HG02623 (cell line): ENCODE measurements at regions not wholly inside any gene's neighbourhood (a gene's known extent, or its start where the extent isn't known, plus 50 kb on each side); places are given as distances from the start of the nearest gene placed in this dataset.
"Not testable (repeated sequence)": the region's sequence is repeated elsewhere in the genome, so short reads cannot be mapped to it uniquely, and the experiment has no call there.

Experiments used
- ATAC-seq: cut with Tn5 transposase; IDR thresholded peaks from one replicate; pipeline ENCODE4 v1.9.1; 2021; ENCODE audit warnings: moderate library complexity; ENCODE audit not compliant: unreplicated experiment

DNA sequence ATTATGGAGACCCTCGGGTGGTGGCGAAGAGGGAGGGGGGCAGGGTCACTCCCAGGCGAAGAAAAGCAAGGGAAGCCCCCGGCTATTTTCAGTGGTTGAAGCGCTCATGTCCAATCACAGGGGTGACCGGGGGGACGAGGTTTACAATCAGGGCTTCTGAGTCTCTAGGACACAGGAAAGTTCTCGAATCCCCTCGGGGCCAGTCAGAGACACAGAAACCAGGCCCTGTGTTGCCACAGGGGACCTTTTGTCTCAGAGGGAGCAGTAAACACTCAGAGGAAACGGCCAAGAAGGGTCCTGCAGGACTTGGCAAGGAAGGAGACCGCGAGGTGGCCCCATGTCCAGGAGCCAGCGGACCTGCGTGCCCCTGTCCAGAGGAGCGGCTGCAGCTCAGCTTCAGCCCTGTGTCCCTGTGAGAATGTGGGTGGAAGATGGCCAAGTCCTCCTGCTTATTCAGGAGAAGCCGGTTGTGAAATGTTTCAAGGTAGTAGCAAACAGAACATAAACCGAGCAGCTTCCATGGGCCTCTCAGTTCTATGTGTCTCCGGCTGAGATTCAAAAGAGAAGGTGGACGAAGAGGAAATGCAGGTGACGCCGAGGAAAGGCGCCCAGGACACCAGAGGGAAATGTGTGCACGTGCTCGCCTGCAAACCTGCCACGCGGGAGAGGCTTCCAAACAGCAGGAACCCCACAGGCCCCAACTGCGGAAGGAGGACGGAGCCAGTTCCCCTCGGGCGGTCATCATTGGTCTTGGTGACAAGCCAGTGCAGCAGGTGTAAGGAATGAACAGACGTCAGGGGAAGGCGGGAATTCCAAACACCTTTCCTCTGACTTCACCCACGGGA lies 357.6 kb downstream of the BRD1 start:
- ATAC-seq, result no peak

DNA sequence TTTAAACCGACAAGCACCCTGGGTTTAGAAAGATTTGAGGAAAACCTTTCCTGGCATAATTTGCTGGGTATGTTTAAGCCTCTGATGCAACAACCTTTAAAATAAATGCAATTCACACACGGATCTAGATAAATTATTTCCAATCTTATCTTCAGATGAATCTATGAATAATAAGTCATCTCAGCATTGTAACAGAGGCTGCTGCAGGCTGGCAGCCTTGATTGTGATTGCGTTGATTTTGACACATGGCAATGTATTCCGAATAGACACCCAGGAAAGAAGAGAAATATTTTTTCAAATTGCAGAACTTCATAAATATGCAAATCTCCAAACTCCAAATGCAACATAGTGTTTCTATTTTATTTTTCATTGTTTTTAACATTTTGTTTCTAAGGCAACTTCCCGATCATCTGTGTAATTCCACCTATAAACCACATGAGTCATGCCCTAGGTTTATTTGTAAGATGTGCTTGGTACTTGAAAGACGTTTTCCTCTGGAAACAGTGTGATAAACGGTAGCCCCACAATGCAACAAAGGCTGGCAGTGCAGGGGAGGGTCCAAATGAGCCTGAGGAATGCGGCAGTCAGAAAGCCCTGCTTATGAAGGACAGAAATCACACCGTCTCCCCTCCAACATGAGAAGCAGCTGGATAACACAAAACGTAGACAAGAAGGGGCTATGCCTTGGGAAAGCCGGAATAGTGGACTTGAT lies 359.0 kb downstream of the BRD1 start:
- no peak for ATAC-seq

GRCh38 chr22:49466878-49467595 lies 360.6 kb downstream of the BRD1 start:
- ATAC-seq, result no peak

GRCh38 chr22:49464037-49464436 lies 363.6 kb downstream of the BRD1 start:
- ATAC-seq, result no peak

- no peak for ATAC-seq
Measured at GRCh38 chr22:49462795-49463194, 364.9 kb downstream of the BRD1 start.

DNA sequence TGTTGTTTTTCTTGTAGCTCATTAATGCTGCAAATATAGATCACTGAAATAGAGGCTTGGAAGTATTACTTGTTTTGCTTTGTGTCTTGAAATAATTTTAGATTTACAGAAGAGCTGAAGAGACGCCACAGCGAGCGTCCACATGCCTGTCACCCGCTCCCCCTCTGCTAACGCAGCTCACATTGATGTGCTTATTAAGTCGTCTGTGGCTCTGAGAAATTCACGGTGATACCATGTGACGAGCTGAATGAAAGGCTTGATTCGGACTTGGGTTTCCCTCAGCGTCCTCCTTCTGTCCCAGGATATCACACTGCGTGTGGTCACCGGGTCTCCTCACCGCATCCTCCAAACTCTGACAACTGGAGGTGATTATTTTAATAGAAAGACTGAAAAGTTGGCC lies 365.4 kb downstream of the BRD1 start:
- no peak for ATAC-seq

DNA sequence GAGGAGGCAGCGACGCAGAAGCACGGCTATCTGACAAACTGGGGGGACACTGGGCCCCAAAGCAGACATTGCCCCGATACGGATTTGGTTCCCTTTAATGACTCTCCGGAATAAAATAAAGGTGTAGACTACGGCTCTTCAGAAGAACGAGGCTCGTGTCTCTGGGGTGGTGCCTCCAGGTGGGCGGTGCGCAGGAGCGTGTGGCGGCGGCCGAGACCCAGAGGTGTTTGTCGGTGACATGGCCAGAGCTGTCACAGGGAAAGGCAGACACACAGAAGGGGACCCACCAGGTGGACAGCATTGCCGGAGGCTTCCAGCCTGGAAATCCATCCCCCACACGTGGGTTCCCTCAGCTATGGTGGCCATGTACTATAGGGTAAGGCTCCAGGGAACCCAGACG lies 366.0 kb downstream of the BRD1 start:
- ATAC-seq, result no peak

DNA sequence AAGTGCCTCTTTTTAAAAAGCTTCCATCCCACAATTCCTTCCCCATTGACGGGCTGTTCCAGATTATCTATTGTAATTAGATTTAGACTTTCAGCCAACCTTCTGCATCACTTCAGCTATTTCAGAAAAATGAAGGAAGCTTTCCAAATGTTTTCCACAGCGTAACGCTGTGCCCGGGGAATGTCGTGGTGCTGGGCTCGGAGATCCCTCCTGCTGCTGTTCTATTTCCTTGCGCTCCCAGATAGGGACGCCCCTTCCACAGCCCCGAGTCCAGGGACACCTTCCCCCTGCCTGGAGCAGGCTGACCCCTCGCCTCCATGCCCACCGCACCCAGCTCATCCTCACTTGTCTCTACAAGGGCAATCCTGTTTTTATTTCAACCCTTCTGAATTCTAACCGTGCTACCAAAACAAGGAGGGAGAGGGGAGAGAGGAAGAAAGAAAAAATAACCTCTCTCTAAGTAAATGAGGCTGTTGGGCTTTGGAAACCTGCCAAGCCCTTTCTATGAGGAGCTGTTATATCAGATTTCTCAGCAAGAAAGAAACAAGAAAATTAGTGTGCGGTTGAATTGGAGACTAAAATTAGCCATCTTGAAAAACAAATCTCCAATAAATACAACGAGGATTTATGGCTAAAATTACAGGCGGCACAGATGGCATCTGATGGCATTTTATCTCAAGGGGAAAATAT lies 366.9 kb downstream of the BRD1 start:
- no peak for ATAC-seq

DNA sequence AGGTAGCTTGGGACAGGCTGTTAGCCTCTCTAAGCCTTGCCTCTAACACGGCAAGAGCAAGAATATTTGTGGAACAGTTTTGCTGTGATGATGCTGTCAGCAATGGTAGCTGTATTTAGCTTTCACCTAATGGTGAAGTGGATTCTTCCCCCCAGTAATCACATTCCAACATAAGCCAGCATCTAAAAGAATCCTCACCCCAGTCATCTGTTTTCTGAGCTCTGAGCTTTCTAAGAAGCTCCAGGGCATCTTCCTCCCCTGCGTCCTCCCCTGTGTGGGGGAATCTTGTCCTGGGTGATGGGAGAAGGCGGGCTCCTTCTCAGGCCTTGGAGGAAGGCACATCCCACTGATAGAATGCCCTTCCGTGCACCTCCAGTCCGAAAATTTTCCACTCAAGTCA lies 367.6 kb downstream of the BRD1 start:
- ATAC-seq, result no peak

- no peak for ATAC-seq
Measured at GRCh38 chr22:49458708-49459099, 369.0 kb downstream of the BRD1 start.

DNA sequence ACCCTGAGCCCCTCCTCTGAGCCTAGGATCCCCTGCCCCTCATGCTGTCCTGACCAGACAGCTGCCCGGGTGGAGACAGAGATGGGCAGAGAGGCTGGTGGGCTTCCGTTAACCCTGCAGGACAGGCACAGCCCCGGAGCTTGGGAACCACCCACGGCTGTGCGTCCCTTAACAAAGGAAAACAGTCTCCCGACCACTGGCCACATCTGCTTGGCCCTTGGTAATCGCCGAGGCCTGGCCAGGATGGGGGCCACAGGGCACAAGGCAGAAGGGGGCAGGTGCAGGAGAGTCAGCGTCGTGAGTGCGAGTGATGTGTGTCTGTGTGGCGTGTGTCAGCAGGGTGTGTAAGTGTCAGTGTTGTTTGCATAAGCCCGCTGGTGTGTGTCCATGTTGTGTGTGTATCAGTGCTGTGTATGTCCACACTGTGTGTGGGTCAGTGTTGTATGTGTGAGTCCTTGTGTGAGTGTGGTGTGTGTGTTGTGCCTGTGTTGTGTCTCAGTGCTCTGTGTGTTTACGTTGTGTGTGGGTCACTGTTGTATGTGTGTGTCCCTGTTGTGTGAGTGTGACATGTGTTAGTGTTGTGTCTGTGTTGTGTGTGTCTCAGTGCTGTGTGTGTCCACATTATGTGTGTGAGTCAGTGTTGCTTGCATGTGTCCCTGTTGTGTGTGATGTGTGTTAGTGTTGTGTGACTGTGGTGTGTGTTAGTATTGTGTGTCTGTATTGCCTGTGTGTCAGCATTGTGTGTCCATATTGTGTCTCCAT lies 369.5 kb downstream of the BRD1 start:
- no peak for ATAC-seq

- no peak for ATAC-seq
Measured at GRCh38 chr22:49457146-49457545, 370.5 kb downstream of the BRD1 start.

GRCh38 chr22:49455595-49455994 lies 372.1 kb downstream of the BRD1 start:
- ATAC-seq, result no peak

DNA sequence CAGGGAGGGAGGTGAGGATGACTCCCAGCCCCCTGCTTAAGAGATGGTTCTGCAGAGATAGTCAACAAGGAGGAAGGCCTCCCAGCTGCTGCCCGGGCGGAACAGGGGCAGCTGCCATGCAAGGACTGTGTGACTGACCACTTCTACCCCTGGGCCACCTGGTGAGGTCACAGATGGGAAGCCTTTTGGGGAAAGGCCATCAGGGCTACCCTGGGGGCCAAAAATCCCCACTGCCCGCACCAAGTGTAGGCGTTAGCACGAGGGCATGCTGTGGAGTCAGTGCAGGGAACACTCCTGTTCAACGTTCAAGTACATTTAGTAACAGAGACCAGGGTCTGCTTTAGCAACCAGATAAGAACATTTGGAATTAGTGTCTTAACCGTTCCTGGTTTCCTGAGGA lies 372.9 kb downstream of the BRD1 start:
- no peak for ATAC-seq

- no peak for ATAC-seq
Measured at GRCh38 chr22:49453771-49454170, 373.9 kb downstream of the BRD1 start.

- not testable (repeated sequence) for ATAC-seq
Measured at GRCh38 chr22:49453019-49453418, 374.7 kb downstream of the BRD1 start.

- ATAC-seq, result no peak
Measured at GRCh38 chr22:49452362-49452946, 375.2 kb downstream of the BRD1 start.

- no peak for ATAC-seq
Measured at GRCh38 chr22:49451070-49451840, 376.4 kb downstream of the BRD1 start.

- no peak for ATAC-seq
Measured at GRCh38 chr22:49450498-49450897, 377.2 kb downstream of the BRD1 start.
